NCI-H82 (cell line): ENCODE measurements at regions not wholly inside any gene's neighbourhood (a gene's known extent, or its start where the extent isn't known, plus 50 kb on each side); places are given as distances from the start of the nearest gene placed in this dataset.

ENCODE experiments used
- DNase-seq: peaks from one replicate; lab custom pipeline; 2025; lab: John Stamatoyannopoulos, UW

DNA sequence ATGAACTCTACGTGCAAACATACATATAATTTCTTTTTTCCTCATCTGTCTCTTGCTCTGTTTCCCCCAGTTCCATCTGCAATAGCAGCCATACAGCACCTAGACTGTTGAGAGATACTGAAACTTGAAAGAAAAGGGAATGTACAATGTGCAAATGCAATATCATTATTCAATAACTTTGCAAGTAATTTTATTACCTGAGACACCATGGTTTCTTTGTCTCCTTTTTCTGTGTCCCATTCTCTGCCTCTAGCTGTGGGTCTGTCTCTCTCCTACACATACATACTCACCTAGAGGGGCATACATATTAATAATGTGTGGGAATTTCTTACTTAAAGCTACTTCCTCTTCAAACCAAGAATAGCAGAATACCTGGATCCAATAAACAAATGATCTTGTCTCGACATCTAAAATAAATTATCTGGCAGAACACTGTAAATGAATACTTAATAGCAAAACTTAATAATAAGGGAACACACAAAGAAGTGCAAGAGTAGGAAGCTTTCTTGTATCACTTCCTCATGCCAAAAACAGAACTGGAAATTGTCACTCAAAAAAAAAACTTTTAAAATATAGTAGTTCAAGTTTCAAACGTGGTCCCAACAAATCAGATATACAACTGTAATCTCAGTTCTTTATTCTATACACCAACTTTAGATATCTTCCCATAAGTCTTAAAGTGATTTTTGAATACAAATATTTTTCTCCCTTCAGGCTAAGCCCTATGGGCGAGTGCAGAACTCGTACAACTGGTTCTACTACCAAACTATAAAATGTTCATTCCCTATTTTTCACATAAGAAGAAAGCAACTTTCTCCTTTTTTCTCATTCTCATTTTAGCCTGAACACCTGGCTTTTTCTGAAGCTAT is 194.6 kb downstream of the NRIP1 start:
- DNase-seq = no peak

DNA sequence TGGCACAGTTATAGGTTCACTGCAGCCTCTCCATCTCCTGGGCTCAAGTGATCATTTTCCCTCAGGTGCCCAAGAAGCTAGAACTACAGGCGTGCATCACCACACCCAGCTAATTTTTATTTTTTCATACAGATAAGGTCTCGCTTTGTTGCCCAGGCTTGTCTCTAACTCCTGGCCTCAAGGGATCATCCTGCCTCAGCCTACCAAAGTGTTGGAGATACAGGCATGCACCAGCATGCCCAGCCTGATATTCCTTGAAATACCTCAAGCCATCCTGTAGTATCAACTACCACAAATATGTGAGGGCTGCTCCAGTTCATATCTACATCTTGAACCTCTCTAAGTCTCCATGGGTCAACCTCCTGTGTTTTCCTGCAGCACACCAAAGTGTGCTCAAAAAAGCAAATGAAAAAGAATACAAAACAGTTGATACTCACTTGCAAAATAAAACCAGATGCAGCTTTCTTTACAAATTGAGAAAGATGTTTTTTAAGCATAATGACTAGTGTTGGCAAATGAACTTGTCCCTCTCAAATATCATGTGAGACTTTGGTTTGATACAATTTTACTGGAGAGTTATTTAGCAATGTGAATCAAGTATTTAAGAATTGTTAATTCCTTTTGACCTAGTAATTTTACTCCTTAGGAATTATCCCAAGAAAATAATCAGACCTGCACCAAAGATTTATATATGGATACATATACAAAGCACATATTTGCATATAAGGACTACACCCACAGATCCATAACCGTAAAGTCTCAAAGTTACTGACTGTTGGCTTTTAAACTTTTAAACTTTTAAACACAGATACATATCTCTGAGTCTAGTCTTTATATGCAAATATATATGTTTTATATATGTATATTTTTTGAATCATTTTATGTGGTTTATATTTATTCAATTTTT is 197.7 kb downstream of the NRIP1 start:
- no peak for DNase-seq

DNA sequence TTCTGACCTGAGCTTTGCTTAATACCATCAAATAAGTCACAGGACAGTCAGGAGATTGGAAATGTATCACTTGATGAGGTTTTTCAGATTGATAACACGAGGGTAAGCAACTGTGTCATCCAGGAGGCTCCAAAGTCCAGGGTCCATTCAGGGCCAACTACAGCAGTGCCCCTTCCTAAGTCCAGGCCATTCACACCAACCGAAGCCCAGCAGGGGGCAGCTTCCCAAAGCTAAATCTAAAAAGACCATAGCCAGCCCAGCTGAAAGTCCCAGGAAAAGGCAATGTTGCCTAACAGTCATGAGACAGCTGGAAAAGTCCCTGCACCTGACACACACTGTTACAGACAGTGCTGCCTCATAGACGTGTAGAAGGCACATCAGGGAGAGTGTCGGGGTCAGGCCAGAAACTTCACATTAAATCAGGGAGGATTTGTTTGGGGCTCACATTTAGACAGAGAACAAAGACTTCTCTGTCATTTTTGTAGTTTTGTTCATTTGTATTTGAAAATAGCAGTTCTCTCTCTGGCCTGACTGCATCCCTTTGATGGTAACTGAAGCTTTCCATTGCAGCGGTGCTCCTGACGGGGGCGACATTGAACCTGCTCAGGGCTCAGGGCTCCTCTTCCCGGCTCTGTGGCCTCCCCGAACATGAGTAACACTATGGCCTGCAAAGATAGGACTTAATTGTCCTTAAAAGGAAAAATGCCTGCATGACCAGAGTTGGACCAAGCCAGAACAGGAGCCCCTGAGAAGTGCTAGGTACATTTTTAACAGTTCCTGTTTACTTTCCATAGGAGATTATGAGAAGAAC is 200.4 kb downstream of the NRIP1 start:
- DNase-seq = peak; percentile 74

DNA sequence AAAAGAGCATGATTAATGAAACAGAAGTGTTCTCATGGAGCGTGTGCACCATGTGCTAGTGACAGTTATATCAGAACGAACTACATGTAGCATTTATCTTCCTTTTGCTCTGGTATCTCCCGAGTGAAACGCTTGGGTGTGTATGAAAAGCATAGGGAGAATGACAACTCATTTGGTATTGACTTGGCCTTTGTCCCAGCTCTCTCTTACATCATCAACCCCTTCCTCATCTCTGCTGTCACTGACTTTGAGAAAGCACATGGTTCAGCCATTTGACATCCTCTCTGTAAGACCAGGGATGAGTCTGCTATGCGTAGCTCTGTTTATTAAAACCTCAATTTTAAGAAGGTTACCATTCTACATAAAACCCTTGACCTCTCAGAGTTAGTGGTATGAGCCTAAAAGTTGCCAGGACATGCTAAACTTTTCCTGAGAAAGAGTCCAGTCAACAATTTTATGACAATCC is 201.0 kb downstream of the NRIP1 start:
- no peak for DNase-seq

DNA sequence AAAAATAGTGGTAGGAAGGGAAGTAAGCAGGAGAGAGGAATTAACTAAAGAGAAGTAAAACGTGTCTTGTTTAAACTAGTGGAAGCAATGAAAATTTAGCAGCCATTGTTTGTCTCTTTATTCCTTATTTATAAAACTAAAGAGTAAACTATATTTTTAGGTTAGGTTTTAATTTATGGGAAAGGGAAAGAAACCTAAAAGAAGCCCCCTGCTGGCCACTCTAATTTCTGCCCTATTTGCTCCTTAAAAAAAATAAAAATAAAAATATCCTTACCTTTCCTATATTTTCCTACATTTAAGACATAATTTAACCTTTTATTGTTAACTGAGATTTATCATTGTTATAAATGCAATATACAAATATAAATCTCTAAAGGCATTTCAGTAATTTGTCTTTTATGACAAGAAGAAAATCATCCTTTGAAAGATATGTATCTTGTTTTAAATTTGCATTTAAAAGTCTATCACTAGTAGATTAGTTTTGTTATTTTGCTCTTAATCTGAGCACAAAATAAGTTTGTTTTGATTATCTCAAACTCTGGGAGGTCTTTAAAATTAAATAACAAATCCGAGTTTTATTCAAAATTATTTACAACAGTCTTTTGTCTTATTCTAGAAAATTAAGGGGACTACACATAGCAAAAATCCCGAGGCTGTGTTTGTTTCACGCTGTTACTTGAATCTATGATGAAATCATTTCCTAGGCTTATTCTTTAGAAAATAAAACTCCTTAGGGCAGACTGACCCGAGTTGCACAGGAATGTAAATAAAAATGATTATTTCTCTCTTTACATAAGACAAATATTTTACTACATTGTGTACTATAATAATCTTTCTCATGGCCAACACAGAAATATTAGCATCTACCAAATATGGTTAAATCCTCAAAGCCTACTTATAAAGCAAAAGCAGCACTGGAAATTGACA is 201.7 kb downstream of the NRIP1 start:
- DNase-seq = peak; percentile 54

DNA sequence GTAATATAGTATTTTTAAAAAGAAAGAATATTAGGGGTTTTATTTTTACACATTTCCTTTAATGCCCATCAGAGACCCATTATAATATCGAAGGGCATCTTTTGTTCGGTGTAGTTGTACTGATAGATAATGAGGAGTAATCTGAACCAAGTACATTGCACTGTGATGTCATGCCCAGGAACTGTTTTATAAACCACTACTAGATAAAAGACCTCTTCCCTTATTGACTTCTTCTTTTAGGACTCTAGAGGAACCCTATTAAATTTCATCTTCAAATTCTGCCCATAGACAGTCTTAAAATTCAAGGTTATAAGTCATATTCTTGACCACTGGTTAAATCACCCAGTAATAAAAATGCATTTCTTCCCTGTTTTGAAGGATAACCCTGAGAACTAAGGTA is 206.5 kb downstream of the NRIP1 start:
- no peak for DNase-seq

DNA sequence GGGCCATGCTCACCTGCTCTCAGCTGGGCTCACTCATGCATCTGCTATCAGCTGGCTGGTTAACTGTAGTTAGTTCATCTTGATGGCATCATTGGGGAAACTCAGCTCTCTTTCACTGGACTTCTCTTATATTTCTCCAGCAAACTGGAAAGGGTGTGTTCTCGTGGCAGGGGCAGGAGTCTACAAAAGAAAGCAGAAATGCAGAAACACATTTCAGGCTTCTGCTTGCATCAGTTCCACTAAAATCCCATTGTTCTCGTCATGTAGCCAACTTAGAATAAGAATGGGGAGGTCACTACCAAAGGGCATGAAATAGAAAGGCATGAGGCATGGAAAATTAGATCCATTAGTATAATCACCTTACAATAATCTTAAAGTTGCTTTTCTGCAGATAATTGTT is 207.3 kb downstream of the NRIP1 start:
- DNase-seq = no peak

DNA sequence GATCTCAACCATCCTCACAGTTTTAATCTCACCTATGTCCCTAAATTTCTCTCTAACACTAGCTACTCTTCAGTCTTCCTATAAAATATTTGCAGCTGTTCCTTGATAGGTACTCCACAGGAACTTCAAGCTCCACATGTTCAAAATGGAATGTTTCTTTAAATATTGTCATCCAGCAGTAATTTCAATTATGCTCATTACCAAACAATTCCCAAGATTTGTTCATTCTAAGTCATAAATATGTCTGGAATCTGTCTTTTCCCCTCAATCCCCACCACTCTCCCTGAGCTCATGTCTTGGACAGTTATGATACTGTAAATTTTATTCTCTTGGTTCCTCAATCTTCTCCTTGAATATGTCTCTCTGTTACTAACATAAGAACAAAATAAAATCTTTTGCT is 214.4 kb downstream of the NRIP1 start:
- no peak for DNase-seq

DNA sequence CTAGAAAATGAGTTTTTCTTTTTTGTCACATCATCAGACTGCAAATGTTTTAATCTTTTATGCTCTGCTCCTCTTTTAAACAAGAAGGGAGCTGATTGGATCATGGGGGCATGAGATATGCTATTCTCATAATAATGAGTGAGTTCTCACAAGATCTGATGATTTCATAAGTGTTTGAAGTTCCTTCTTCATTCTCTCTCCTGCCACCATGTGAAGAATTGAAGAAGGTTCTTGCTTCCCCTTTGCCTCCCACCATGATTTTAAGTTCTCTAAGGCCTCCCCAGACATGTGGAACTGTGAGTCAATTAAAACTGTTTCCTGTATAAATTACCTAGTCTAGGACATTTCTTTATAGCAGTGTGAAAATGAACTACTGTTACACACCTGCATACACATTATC is 218.2 kb downstream of the NRIP1 start:
- no peak for DNase-seq

DNA sequence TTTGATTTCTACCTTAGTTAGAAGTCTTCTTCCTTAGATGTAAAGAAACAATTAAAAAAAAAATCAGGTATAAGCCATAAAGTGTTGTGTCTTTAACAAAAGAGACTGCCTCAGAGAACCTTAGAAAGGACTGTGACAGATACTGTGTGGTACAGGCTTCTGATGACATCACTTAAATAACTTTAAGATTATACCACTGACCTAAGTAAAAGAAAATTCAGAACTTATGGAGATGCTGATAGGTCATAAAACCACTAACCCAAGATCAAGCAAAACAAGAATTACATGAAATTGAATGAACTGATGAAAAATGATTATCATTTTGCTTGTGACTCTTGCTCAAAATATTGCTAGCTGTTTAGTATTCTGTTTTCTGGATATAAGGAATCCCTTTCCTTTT is 220.8 kb downstream of the NRIP1 start:
- DNase-seq = no peak

DNA sequence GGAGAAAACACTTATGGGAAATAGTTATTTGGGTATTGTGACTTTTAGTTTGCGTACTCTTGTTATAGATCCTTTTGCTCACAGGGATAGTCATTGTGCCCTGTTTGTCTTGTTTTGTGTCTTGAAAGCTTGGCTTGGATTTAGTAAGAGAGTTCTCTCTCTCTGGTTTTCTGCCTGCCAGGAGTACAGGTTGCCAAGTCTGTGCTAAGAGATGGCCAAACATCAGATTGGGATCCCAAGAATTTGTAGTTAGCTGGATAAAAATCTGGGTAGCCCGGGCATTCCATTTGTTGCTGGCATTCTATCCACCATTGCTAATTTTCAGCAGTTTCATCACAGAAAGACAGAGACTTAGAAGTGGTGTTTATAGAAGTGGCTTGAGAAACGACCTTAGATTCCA is 222.2 kb downstream of the NRIP1 start:
- no peak for DNase-seq

DNA sequence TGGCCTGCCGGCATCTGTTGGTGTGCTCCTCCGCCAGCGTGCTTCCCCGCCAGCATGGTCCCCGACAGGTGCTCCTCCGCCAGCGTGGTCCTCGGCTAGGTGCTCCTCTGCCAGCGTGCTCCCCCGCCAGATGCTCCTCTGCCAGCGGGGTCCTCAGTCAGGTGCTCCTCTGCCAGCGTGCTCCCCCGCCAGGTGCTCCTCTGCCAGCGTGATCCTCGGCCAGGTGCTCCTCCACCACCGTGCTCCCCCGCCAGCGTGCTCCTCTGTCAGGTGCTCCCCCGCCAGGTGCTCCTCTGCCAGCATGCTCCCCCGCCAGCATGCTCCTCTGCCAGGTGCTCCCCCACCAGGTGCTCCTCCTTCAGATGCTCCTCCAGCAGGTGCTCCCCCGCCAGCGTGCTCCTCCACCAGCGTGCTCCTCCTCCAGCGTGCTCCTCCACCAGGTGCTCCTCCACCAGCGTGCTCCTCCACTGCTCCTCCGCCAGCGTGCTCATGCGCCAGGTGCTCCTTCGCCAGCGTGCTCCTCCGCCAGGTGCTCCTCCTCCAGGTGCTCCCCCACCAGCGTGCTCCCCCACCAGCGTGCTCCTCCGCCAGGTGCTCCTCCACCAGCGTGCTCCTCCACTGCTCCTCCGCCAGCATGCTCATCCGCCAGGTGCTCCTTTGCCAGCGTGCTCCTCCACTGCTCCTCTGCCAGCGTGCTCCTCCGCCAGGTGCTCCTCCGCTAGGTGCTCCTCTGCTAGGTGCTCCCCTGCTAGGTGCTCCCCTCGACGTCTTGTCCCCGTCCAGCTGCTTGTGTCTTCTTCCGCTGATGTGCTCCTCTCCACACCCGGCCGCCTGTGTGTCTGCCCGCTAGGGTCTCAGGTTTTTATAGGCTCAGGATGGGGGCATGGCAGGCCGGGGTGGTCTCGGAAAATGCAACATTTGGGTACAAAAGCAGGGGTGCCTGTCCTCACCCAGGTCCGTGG is 223.0 kb downstream of the NRIP1 start:
- DNase-seq = no peak

DNA sequence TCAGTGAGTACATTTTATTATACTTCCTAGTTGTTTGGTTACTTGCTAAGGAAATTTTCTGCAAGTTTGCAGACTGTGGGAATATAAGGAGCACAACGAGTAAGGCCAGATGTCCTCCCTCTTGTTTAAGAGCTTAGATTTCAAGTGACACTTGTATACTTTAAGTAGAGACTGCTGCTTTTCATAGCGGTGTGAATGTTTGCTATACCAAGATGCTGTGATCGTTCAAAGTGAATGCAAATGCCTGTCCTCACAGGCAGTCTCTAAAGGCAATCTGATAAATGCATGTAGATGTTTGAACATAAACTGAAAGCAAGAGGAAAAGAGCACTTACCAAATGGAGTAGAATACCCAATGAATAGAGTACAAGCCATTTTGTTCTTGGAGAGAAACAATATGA is 226.4 kb downstream of the NRIP1 start:
- DNase-seq = no peak

DNA sequence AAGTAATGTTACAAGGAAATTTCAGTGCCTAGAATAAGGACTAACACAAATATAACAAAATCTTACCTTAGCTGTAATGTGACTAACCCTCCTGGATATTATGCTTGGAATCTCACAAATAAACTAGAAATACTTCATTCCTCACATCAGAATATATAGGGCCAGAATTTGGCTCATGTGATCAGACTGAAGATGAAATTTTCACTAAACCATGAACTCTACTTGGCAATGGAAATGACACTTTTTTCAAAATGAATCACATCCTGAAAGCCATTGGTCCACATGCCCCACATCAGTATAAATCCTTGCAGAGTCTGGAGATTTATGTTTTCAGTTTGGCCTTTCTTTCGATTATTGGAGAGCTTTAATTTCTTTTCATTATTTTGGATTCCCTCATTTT is 227.8 kb downstream of the NRIP1 start:
- DNase-seq = no peak

DNA sequence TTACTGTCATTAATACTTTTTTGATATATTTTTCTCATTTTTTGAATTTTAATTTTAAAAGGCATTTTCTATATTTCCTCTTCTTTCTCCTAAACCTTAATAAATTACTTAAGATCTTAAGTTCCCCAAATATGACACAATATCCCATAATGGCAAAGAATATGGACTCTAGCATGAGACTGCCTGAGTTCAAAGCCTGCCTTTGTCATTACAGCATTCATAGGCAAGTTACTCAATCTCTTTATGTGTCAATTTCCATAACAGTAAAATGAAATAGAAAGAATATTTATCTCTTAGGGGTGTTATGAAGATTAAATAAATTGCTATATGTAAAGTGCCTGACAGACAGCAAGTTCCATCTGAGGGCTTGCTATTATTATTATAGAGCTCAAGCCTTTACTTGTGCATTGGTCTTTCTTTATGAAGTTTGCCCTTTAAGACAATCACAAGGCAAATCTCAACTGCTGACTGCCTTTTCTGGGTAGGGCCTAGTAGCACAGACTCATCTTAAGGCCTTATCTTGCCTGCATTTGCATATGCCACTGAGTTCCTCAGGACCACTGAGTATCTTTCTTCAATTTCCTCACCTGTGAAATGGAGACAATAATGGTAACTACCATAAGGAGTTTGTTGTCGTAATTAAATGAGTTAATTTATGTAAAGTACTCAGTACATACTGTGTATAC is 231.0 kb downstream of the NRIP1 start:
- no peak for DNase-seq

DNA sequence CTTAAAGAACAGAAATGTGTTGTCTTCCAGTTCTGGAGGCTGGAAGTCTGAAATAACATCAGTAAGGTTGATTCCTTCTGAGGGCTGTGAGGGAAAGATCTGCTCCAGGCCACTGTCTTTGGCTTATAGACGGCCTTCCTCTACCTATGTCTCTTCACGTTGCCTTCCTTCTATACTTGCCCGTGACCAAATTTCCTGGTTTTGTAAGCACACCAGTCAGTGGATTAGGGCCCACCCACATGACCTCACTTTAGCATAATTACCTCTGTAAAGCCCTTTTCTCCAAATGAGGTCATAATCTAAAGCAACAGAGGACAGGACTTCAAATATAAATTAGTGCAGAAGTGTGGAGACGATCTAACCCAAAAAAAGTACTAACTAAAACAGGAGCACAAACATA is 231.6 kb downstream of the NRIP1 start:
- no peak for DNase-seq

DNA sequence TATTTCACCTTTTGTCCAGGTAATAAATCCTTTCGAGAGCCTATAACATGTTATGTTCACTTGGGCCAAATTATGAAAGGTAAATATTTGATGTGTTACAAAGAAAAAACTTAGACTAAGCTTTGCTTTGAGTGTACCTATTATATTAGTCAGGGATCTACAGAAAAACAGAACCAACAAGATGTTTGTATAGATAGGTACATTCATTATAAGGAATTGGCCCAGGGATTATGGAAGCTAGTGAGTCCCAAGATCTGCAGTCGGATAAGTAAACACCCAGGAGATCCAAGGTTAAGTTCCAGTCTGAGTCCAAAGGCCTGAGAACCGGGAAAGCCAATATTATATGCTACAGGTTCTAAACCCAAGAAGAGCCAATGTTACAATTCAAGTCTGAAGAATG is 234.5 kb downstream of the NRIP1 start:
- DNase-seq = no peak

DNA sequence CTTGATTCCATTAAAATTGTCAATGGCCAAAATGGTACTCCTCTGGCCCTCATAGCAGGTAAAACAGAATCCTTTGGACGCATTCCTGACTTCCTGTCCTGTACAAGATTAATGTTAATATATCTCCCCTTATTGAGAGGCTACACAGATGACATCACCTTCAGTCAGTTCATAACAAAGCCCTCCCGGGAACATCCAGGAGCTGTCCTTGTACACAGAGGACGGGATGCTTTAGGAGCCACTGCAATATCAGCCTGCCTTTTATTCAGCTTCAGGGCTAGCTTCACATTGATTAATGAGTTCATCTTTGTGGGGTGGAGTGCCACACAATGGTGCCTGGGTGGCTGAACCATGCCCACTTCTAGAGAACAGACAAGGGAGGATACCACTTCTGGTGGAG is 235.1 kb downstream of the NRIP1 start:
- DNase-seq = no peak

DNA sequence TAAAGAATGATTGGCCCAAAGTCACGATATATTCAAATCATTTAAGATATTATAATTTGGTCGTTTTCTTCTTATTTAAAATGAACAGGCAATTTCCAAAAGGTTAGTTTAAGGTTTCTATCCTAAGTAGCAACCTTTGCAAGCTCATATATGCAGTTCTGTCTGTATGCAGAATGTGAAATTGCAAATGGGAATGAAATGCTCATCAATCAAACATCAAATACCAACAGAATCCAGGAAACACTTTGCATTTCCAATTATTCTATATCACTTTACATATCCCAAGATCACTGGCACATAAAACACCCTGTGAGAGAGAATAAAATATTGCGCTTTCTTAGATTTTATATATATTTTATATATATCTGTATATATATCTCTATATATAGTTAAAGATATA is 237.3 kb downstream of the NRIP1 start:
- no peak for DNase-seq
